ENCODE measurements at regions not wholly inside any gene's neighbourhood (a gene's known extent, or its start where the extent isn't known, plus 50 kb on each side); places are given as distances from the start of the nearest gene placed in this dataset.

DNA sequence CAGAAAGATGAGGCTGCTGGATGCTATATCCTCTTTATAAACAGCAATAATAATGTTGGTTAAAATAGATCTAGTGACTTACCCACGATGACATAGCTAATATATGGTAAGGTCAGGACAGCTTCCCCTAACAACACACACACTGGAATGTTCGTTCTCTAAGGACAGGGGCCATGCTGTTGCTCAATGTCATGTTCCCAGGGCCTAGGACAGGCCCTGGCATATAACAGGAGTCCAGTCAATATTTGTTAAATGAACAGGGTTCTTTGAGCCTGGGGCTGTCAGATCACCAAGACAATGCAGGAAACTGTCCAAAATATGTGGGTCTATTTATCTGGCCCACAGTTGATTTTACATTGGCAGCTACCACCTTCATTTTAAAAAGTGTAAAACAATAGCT, 207.1 kb upstream of the MEX3C start:
- Histone ChIP-seq H3K79me1 (ENCODE audit: low read depth, low read length) (no peaks in the 10 kb centered on the region), H2AFZ (ENCODE audit: low read length) (no peak overlapping the region), H3K56ac (replicated peaks; ENCODE audit: insufficient read length, low read depth, low read length) (no peak overlapping the region), H3K79me2 (ENCODE audit: control insufficient read depth in 1 of 2, insufficient read depth in 2 of 2, low read length in 2 of 2) (no peaks in the 10 kb centered on the region), H3K4me2 (ENCODE audit: insufficient read depth in 1 of 2, low read depth in 2 of 2, low read length in 2 of 2) (no peak overlapping the region), H2BK15ac (ENCODE audit: low read length) (no peak overlapping the region), H3K9ac (replicated peaks in 1 of 4; ENCODE audit: extremely low read depth in 1 of 4, low read depth in 3 of 4, low read length in 3 of 4) (no peak overlapping the region), H3K23me2 (ENCODE audit: low read depth, low read length) (no peaks in the 10 kb centered on the region), H3K4ac (replicated peaks; ENCODE audit: insufficient read length, low read depth, low read length) (no peak overlapping the region), H4K20me1 (replicated peaks in 1 of 2; ENCODE audit: control insufficient read depth in 1 of 2, insufficient read depth in 2 of 2, low read length in 2 of 2) (no peaks in the 10 kb centered on the region), H3K27me3 (replicated peaks in 1 of 4; ENCODE audit: control insufficient read depth in 3 of 4, extremely low read depth in 1 of 4, insufficient read depth in 3 of 4, low read length in 3 of 4) (no peaks in the 10 kb centered on the region), H3K27ac (ENCODE audit: low read depth, low read length) (no peak overlapping the region), H3K18ac (ENCODE audit: extremely low read depth, low read length) (no peak overlapping the region; the same call in 1 of the 2 replicates), H3K4me1 (replicated peaks in 1 of 4; ENCODE audit: control insufficient read depth in 3 of 4, insufficient read depth in 4 of 4, low read length in 3 of 4) (peaks cover 2 to 13% (median 7%) of the 10 kb centered on the region in 4 experiments; a peak in 6 of 7 replicates), H2BK12ac (ENCODE audit: low read depth, low read length) (no peak overlapping the region), H2BK20ac (ENCODE audit: low read length) (0 out of 2 replicates have a peak overlapping the region, but pooled peaks have one; percentile 77), H4K8ac (ENCODE audit: extremely low read depth, insufficient read depth, low read length) (no peak overlapping the region), H3K36me3 (ENCODE audit: control insufficient read depth in 2 of 4, insufficient read depth in 4 of 4, low read length in 3 of 4) (no peaks in the 10 kb centered on the region), H3K14ac (ENCODE audit: insufficient read length) (no peak overlapping the region), H4K5ac (ENCODE audit: insufficient read length, low read depth, low read length) (no peak overlapping the region), H4K91ac (replicated peaks; ENCODE audit: insufficient read length, low read length) (no peak overlapping the region), H3K4me3 (ENCODE audit: extremely low read depth in 1 of 4, insufficient read depth in 2 of 4, low read depth in 3 of 4, low read length in 4 of 4) (no peak overlapping the region), H2BK5ac (ENCODE audit: low read depth, low read length) (no peak overlapping the region; the same call in 1 of the 2 replicates), H3K23ac (ENCODE audit: insufficient read length) (no peak overlapping the region), H2AK5ac (ENCODE audit: low read depth, low read length) (no peak overlapping the region), H3K9me3 (ENCODE audit: insufficient read depth in 2 of 2, low read depth in 1 of 2, low read length in 1 of 2) (no peaks in the 10 kb centered on the region), H2BK120ac (replicated peaks; ENCODE audit: low read depth, low read length) (peak overlapping the region; percentile 60)
- FAIRE-seq (no peak), DNase-seq (ENCODE audit: low read depth in 1 of 2, low spot score in 2 of 2) (no peak)
- ChIA-PET CTCF (ENCODE audit: partially characterized antibody) (interaction anchor here (1.2 to 2.4 kb wide), 3 partner anchors 21 to 216 kb away, joined by 3 to 8 read pairs (median 7); no protein-coding TSS in a partner anchor), POLR2A (ENCODE audit: partially characterized antibody) (interaction anchor here (1.3 kb wide), 1 partner anchor 207 kb away, joined by 3 read pairs; the partner anchor contains the start of gene MEX3C)
- 93% methylated on average over 2 of the region's 2 CpGs; no CpG with 5 or more reads in 1 of the 2 experiments for WGBS, 2 experiments (ENCODE audit: extremely low coverage in 1 of 2, insufficient coverage in 1 of 2, insufficient read length in 1 of 2, insufficient replicate concordance in 2 of 2, low coverage in 1 of 2, low lambda C conversion rate in 2 of 2, missing lambda C conversion rate in 1 of 2)
- TF ChIP-seq GTF2F1 (IDR thresholded peaks at IDR 0.05; ENCODE audit: borderline replicate concordance, low read depth, low read length) = no peak
- TF ChIP-seq POU5F1 (IDR thresholded peaks at IDR 0.05; ENCODE audit: low read depth, low read length) = no peak
- no peak for TF ChIP-seq JUND (IDR thresholded peaks at IDR 0.05; ENCODE audit: low read length)
- no peak for TF ChIP-seq EZH2 (IDR thresholded peaks at IDR 0.05; ENCODE audit: low read depth, low read length, severe bottlenecking)
- TF ChIP-seq GABPA (IDR thresholded peaks at IDR 0.05; ENCODE audit: borderline replicate concordance, insufficient read depth, low read length) = no peak
- TF ChIP-seq, protein P1, sequence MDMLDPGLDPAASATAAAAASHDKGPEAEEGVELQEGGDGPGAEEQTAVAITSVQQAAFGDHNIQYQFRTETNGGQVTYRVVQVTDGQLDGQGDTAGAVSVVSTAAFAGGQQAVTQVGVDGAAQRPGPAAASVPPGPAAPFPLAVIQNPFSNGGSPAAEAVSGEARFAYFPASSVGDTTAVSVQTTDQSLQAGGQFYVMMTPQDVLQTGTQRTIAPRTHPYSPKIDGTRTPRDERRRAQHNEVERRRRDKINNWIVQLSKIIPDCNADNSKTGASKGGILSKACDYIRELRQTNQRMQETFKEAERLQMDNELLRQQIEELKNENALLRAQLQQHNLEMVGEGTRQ (IDR thresholded peaks at IDR 0.05; ENCODE audit: low read length) = no peak
- TF ChIP-seq CBX5 (IDR thresholded peaks at IDR 0.05; ENCODE audit: low read depth, low read length) = no peak
- TF ChIP-seq CTBP2 (IDR thresholded peaks at IDR 0.05; ENCODE audit: borderline replicate concordance, insufficient read depth, insufficient read length, low read length) = no peak
- TF ChIP-seq SIX5 (IDR thresholded peaks at IDR 0.05; ENCODE audit: low read depth, low read length) = no peak
- no peak for TF ChIP-seq RXRA (IDR thresholded peaks at IDR 0.05; ENCODE audit: insufficient read depth, low read depth, low read length)
